GM18507 (cell line): ENCODE measurements at regions not wholly inside any gene's neighbourhood (a gene's known extent, or its start where the extent isn't known, plus 50 kb on each side); places are given as distances from the start of the nearest gene placed in this dataset.
"Not testable (repeated sequence)": the region's sequence is repeated elsewhere in the genome, so short reads cannot be mapped to it uniquely, and the experiment has no call there.

Experiments
- DNase-seq: peaks from one replicate; pipeline ENCODE4 v3.0.0; 2011; ENCODE audit warnings: low read depth; ENCODE audit not compliant: insufficient read length; ENCODE audit errors: extremely low spot score
- FAIRE-seq: peaks from 2 replicates; lab custom pipeline; 2011; peaks lifted over from hg19 to GRCh38; lab: Jason Lieb, UNC

- DNase-seq (no peak), FAIRE-seq (no peak)
Observed at GRCh38 chr7:51639661-51640334, 323.2 kb upstream of the COBL start.

- DNase-seq (no peak), FAIRE-seq (no peak)
Observed at GRCh38 chr7:51636503-51636902, 319.9 kb upstream of the COBL start.

DNA sequence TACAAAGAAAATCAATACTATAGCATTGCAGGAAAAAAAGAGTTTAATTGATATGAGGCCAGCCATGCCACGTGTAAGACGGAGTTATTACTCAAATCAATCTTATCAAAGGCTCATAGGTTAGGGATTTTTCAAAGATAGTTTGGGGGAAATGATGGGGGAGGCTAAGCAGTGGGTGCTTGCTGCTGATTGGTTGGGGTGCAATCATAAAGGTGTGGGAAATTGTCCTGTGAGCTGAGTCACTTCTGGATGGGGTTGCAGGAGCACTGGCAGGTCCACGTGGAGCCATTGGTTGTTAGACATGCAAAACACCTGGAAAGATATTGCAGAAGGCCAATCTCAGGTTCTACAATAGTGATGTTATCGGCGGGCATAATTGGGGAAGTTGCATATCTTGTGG lies 319.2 kb upstream of the COBL start:
- FAIRE-seq (no peak), DNase-seq (no peak)

GRCh38 chr7:51634538-51634937 lies 317.9 kb upstream of the COBL start:
- FAIRE-seq (no peak), DNase-seq (no peak)

GRCh38 chr7:51634025-51634424 lies 317.4 kb upstream of the COBL start:
- no peak for DNase-seq
- FAIRE-seq, result no peak

DNA sequence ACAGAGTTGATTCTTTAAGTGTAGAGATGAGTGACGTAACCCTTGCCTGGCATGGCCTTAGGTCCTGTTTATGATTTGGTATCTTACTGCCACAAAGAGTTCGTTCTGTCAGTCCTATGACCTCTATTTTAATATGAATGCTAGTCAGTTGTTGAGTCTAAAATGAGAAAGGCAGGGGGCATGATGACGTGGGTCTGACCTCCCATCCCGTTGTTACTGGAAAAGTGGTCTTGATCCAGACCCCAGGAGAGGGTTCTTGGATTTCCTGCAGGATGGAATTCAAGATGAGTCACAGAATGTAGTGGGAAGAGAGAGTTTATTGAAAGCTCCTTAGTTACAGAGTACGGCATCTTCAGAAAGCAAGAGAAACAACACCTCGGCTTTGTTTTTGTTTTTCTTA lies 317.0 kb upstream of the COBL start:
- FAIRE-seq, result no peak
- DNase-seq, result no peak

GRCh38 chr7:51633006-51633405 lies 316.4 kb upstream of the COBL start:
- no peak for FAIRE-seq
- no peak for DNase-seq

GRCh38 chr7:51630933-51631332 lies 314.3 kb upstream of the COBL start:
- FAIRE-seq (no peak), DNase-seq (no peak)

DNA sequence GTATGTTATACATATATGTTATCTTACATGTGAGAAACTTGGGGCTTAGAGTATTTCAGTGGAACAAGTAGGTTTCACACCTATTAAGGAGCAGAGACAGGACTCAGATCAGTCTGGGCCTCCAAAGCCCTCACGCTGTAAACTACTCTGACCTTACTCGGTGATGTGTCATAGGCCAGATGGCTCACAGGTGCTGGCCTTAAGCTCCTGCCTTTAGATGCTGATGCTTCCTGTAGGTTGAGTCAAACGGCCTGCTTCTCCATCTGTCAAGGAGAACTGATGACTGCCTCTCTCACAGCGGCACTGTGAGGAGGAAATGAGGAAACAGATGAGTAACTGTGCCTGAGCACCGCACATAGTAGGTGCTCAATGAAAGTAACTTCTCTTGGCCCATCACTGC lies 312.6 kb upstream of the COBL start:
- DNase-seq (no peak), FAIRE-seq (no peak)

- FAIRE-seq, result no peak
- DNase-seq, result no peak
Observed at GRCh38 chr7:51621956-51622355, 305.3 kb upstream of the COBL start.

GRCh38 chr7:51620706-51621105 lies 304.1 kb upstream of the COBL start:
- FAIRE-seq (no peak), DNase-seq (no peak)

DNA sequence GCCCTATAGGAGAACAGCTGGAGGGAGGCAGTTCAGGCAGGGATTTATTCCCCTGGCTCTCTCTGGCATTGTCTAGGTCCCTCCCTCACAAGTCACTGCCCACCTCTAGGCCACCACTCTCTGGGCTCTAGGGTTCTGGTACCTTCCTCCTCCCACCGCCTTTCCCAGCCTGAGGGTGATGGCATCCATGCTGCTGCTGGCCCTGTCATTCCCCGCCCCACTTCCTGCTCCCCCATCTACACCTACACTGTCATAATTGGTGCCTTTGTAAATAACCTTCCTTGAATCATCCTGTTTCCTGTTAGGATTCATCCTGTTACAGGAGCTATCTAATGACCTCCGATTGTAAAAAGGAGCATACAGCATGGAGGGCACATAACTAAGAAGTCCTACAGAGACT lies 303.3 kb upstream of the COBL start:
- DNase-seq, result no peak
- no peak for FAIRE-seq

- DNase-seq, result no peak
- FAIRE-seq, result no peak
Observed at GRCh38 chr7:51617686-51618085, 301.1 kb upstream of the COBL start.

- FAIRE-seq, result no peak
- DNase-seq, result no peak
Observed at GRCh38 chr7:51613911-51614357, 297.3 kb upstream of the COBL start.

DNA sequence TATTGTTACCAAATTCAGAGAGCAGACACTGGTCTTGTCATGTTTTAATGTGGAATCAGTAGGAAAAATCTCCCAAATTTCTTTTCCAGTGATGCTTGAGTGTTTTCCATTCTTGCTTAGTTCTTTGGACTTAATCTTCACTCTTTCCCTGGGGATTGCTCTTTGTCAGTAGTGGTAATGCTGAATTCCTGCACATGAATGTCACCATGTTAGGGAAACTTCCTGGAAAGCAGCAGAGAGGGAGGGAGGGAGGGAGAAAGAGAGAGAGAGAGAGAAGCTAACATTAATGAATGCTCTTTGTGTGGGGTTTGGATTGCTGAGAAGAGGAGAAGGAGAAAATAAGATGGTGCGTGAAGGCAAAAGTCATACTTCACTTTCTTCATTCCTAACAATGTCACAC lies 295.3 kb upstream of the COBL start:
- FAIRE-seq (no peak), DNase-seq (no peak)

GRCh38 chr7:51607447-51607846 lies 290.8 kb upstream of the COBL start:
- FAIRE-seq (no peak), DNase-seq (no peak)

- DNase-seq, result no peak
- no peak for FAIRE-seq
Observed at GRCh38 chr7:51606601-51607154, 290.1 kb upstream of the COBL start.

GRCh38 chr7:51602376-51602775 lies 285.8 kb upstream of the COBL start:
- DNase-seq (no peak), FAIRE-seq (no peak)

DNA sequence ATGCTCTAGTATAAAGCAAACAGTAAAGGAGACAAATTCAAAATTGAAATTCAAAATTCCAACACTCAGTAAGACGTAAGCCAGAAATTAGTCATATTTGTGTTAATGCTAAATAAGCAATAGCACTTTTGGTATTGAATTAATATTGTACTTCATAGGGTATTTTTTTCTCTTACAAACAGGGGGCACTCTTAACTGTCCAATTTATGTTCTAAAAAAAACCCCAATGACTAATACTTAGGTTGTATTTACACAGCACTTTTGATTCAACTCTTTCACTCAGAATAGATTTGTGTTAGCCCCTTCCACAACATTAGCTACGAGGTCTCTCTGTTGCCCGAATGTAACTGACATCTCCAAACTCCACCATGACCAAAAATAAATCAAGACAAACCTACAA lies 284.9 kb upstream of the COBL start:
- FAIRE-seq, result no peak

DNA sequence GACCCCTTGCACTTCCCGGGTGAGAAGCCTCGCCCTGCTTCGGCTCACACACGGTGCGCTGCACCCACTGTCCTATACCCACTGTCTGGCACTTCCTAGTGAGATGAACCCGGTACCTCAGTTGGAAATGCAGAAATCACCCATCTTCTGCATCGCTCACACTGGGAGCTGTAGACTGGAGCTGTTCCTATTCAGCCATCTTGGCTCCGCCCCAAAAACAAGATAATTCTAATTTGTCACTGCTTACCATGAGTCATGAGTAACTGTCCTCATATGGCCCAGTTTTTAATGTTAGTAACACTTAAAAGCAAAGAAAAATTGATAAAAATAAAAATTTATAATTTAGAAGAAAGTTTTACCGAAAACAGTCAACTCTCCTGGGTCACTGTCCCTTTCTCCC lies 283.3 kb upstream of the COBL start:
- not testable (repeated sequence) for DNase-seq, FAIRE-seq

More for the DNA sequence above, 284.9 kb upstream of the COBL start:
- DNase-seq, result no peak

DNA sequence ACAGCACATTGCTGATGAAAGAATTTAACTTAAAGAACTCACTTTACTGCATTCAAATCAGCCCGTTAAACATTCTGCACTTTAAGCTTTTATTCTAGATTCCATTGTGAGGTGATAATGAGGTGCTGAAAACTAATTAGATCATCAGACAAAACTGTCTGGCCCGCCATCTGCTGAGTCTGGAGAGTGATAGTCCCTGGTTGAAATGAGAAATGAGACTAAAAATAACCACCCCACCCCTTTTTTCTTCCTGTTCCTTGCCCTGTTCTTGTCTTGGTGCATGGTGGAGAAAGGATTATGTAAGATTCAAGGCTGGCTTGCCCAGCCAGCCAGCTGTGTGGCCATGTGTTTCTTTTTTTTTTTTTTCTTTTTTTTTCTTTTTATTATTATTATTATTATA lies 277.0 kb upstream of the COBL start:
- DNase-seq, result no peak

More for the DNA sequence above, 277.0 kb upstream of the COBL start:
- no peak for FAIRE-seq
